Endothelial cell of umbilical vein (primary cell): ENCODE measurements at regions not wholly inside any gene's neighbourhood (a gene's known extent, or its start where the extent isn't known, plus 50 kb on each side); places are given as distances from the start of the nearest gene placed in this dataset.

ENCODE experiments used
- BruUV-seq: library from RNA; stranded (reverse); fragments of 400-500 nt; replicated peaks from 2 replicates; lab custom pipeline; 2021; lab: Mats Ljungman, UMichigan
- CTCF ChIA-PET: fragments of 300-600, 350-600 bp; sonication (Branson Sonifier 250); formaldehyde crosslinking; loops from one replicate; lab custom pipeline; 2021; ENCODE audit warnings: antibody characterized with exemption, inconsistent platforms; lab: Charles Lee
- POLR2A ChIA-PET: fragments of 300-600, 350-600 bp; sonication (Branson Sonifier 250); formaldehyde crosslinking; loops from one replicate; lab custom pipeline; 2021; ENCODE audit warnings: antibody characterized with exemption, inconsistent platforms; lab: Charles Lee
- DNase-seq: peaks from one replicate; pipeline ENCODE4 v3.0.0-alpha.2; 2011; ENCODE audit warnings: low read depth, low spot score
- FAIRE-seq: peaks from 2 replicates; lab custom pipeline; 2011; peaks lifted over from hg19 to GRCh38; lab: Jason Lieb, UNC
- H2AFZ ChIP-seq: 2 replicates; pipeline ENCODE4 v1.6.0; 2012; ENCODE audit warnings: low read depth, low read length, control low read depth, inconsistent platforms
- H3K27ac ChIP-seq: 2 replicates; pipeline ENCODE4 v1.5.1; 2011; ENCODE audit warnings: low read depth, mild to moderate bottlenecking, control low read depth, low read length, moderate library complexity; ENCODE audit not compliant: insufficient read depth
- H3K27me3 ChIP-seq, 2 experiments: 2 replicates each; pipeline versions ENCODE4 v1.6.0 to v1.6.1; 2011; ENCODE audit warnings: low read length in 2 of 2, mixed read lengths in 1 of 2; ENCODE audit not compliant: control insufficient read depth in 2 of 2, insufficient read depth in 2 of 2
- H3K36me3 ChIP-seq, 2 experiments: 2 replicates in 1 of 2; 3 replicates in 1 of 2; pipeline ENCODE4 v1.5.1; 2011; ENCODE audit warnings: low read length in 2 of 2, mild to moderate bottlenecking in 1 of 2, moderate library complexity in 1 of 2; ENCODE audit not compliant: control insufficient read depth in 2 of 2, insufficient read depth in 2 of 2; ENCODE audit errors: extremely low read depth in 1 of 2
- H3K4me1 ChIP-seq: 3 replicates; pipeline ENCODE4 v1.5.1; 2011; ENCODE audit warnings: mild to moderate bottlenecking, low read length; ENCODE audit not compliant: control insufficient read depth, insufficient read depth; ENCODE audit errors: extremely low read depth
- H3K4me2 ChIP-seq: 2 replicates; pipeline ENCODE4 v1.6.1; 2011; ENCODE audit warnings: low read length, control low read depth, mixed read lengths; ENCODE audit not compliant: insufficient read depth
- H3K4me3 ChIP-seq, 3 experiments: fragments of 200-600 bp in 1 of 3; sonication (generic), shearing (Covaris generic) in 1 of 3; replicated peaks in 1 of 3; 2 replicates each; pipeline ENCODE4 v1.5.1; 2011 to 2016; ENCODE audit warnings: control low read depth in 3 of 3, low read length in 3 of 3, mild to moderate bottlenecking in 2 of 3, inconsistent platforms in 1 of 3, low read depth in 1 of 3, moderate library complexity in 1 of 3; ENCODE audit not compliant: insufficient read depth in 1 of 3
- H3K79me2 ChIP-seq: 2 replicates; pipeline ENCODE4 v1.6.0; 2012; ENCODE audit warnings: low read length, inconsistent platforms; ENCODE audit not compliant: control insufficient read depth, insufficient read depth
- H3K9ac ChIP-seq: replicated peaks from 2 replicates; pipeline ENCODE3; 2011; ENCODE audit warnings: low read length, control low read depth; ENCODE audit not compliant: insufficient read depth; ENCODE audit errors: extremely low read depth
- H3K9me1 ChIP-seq: replicated peaks from 3 replicates; pipeline ENCODE4 v1.6.0; 2011; ENCODE audit warnings: mild to moderate bottlenecking, low read length; ENCODE audit not compliant: control insufficient read depth, insufficient read depth; ENCODE audit errors: extremely low read depth
- H3K9me3 ChIP-seq: replicated peaks from 2 replicates; pipeline ENCODE4 v1.5.1; 2012; ENCODE audit warnings: low read length, inconsistent platforms; ENCODE audit not compliant: control insufficient read depth, insufficient read depth
- H4K20me1 ChIP-seq: replicated peaks from 2 replicates; pipeline ENCODE3; 2011; ENCODE audit warnings: mild to moderate bottlenecking, low read length; ENCODE audit not compliant: control insufficient read depth, insufficient read depth; ENCODE audit errors: extremely low read depth
- CTCF ChIP-seq, 2 donors: IDR thresholded peaks; 1 replicate in 1 of 2; 2 replicates in 1 of 2; pipeline ENCODE4 v1.5.1; 2011; ENCODE audit warnings: low read length in 2 of 2, mild to moderate bottlenecking in 2 of 2, moderate library complexity in 2 of 2, control low read depth in 1 of 2, inconsistent platforms in 1 of 2, low read depth in 1 of 2; ENCODE audit not compliant: insufficient read depth in 1 of 2; ENCODE audit errors: extremely low read depth in 1 of 2
- EZH2 ChIP-seq: IDR thresholded peaks from 2 replicates; pipeline ENCODE4 v1.6.1; 2012; ENCODE audit warnings: borderline replicate concordance, low read depth, mild to moderate bottlenecking, moderate library complexity, low read length, inconsistent platforms; ENCODE audit not compliant: severe bottlenecking
- FOS ChIP-seq: IDR thresholded peaks from 2 replicates; pipeline ENCODE4 v1.6.1; 2011; ENCODE audit warnings: mild to moderate bottlenecking, low read length, moderate library complexity, borderline replicate concordance; ENCODE audit not compliant: insufficient read depth
- GATA2 ChIP-seq: IDR thresholded peaks from 2 replicates; pipeline ENCODE4 v1.7.0; 2011; ENCODE audit warnings: low read depth, mild to moderate bottlenecking, moderate library complexity, mixed read lengths, low read length; ENCODE audit not compliant: insufficient read length, insufficient read depth
- JUN ChIP-seq: IDR thresholded peaks from 2 replicates; pipeline ENCODE4 v1.6.1; 2011; ENCODE audit warnings: borderline replicate concordance, low read depth; ENCODE audit not compliant: insufficient read length, insufficient read depth
- MAX ChIP-seq: IDR thresholded peaks from 2 replicates; pipeline ENCODE4 v1.6.1; 2011; ENCODE audit not compliant: insufficient read depth, insufficient read length
- MYC ChIP-seq: IDR thresholded peaks from one replicate; pipeline ENCODE4 v1.6.1; 2011; ENCODE audit warnings: mild to moderate bottlenecking, low read depth, low read length
- POLR2A ChIP-seq: IDR thresholded peaks from 2 replicates; pipeline ENCODE4 v1.6.1; 2012; ENCODE audit warnings: low read depth, mild to moderate bottlenecking, control low read depth, low read length
- POLR2AphosphoS5 ChIP-seq: IDR thresholded peaks from 2 replicates; pipeline ENCODE4 v1.6.1; 2012; ENCODE audit warnings: low read depth, mild to moderate bottlenecking, control low read depth, low read length, moderate library complexity; ENCODE audit not compliant: insufficient read depth
- dilution Hi-C: fragments of 300-500 bp; cut with MboI; formaldehyde crosslinking; loops from one replicate; pipeline ENCODE4 v1.15.0; 2019; ENCODE audit warnings: low sequenced_read_pairs; ENCODE audit not compliant: extremely low pct_ligation_motif_present
- intact Hi-C: fragments of 100-400 bp; cut with micrococcal nuclease; formaldehyde crosslinking; loops from one replicate; pipeline ENCODE4 v1.10.0; 2022

GRCh38 chr2:181228661-181229060 lies 228.5 kb upstream of the ITGA4 start:
- H3K9ac ChIP-seq: no peak overlapping the region
- no peaks in the 10 kb centered on the region for H3K9me3 ChIP-seq
- H2AFZ ChIP-seq: no peak overlapping the region
- no TSS peak for BruUV-seq
- H3K27ac ChIP-seq: no peak overlapping the region
- intact Hi-C loops: no loop called here
- no peak for DNase-seq
- CTCF ChIA-PET: no interaction called here
- no peaks in the 10 kb centered on the region for H3K27me3 ChIP-seq
- H3K9me1 ChIP-seq: no peaks in the 10 kb centered on the region
- TF ChIP-seq EZH2: no peak
- no peak for TF ChIP-seq POLR2AphosphoS5
- no peak for TF ChIP-seq JUN
- no peak for TF ChIP-seq POLR2A
- TF ChIP-seq CTCF (IDR thresholded peaks at IDR 0.05; ENCODE audit: extremely low read depth in 1 of 2, insufficient read depth in 1 of 2, low read depth in 1 of 2, low read length in 2 of 2): no peak
- no peak for TF ChIP-seq FOS
- no peak for TF ChIP-seq MAX
- TF ChIP-seq GATA2: no peak
- no peak for TF ChIP-seq MYC
- no peak overlapping the region for H3K4me2 ChIP-seq
- H3K4me3 ChIP-seq: no peak overlapping the region
- no peaks in the 10 kb centered on the region for H3K79me2 ChIP-seq
- no peak for FAIRE-seq
- dilution Hi-C loops: no loop called here
- POLR2A ChIA-PET: no interaction called here
- H4K20me1 ChIP-seq: no peaks in the 10 kb centered on the region
- no peaks in the 10 kb centered on the region for H3K4me1 ChIP-seq
- no peaks in the 10 kb centered on the region for H3K36me3 ChIP-seq
